ENCODE measurements at regions not wholly inside any gene's neighbourhood (a gene's known extent, or its start where the extent isn't known, plus 50 kb on each side); places are given as distances from the start of the nearest gene placed in this dataset.

DNA sequence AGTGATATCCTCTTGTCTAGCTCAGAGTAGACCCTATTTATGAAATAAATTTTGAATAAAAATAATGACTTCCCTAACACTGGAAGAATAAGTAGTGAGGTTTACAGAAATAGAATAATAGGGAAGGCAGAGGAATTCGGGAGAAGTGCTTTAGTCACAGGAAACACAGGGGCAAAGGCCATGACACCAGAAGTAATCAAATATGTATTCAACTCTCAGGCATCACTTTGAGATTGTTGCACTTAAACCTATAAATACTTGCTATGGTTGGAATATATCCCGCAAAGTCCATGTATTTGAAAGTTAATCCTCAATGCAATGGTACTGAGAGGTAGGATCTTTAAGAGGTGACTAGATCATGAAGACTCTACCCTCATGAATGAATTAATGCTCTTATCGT is 166.8 kb downstream of the YIPF5 start:
- 74 to 87% methylated on average over 3 of the region's 3 CpGs for WGBS, 2 donors (ENCODE audit: low coverage in 1 of 2)
- intact Hi-C loops (cut with DNase I; ENCODE audit: low total_unique reads) = no loop called here
- in situ Hi-C loops (cut with MboI; ENCODE audit: low pct_ligation_motif_present in 1 of 4, low pct_unique_long_range_greater_than_20kb in 1 of 4, low sequenced_read_pairs in 3 of 4) = no loop called here

GRCh38 chr5:144004146-144004545 is 166.3 kb downstream of the YIPF5 start:
- WGBS, 2 donors (ENCODE audit: low coverage in 1 of 2) = 29 to 56% methylated on average over 1 of the region's 1 CpG
- no peak for DNase-seq
- Histone ChIP-seq H3K36me3 (no peaks in the 10 kb centered on the region), H3K27me3 (no peaks in the 10 kb centered on the region), H3K4me3 (no peak overlapping the region), H3K4me1 (no peaks in the 10 kb centered on the region), H3K9me3 (no peaks in the 10 kb centered on the region), H3K27ac (no peak overlapping the region)
- TF ChIP-seq POLR2AphosphoS5 (IDR thresholded peaks at IDR 0.05) = no peak
- no peak for TF ChIP-seq CTCF (IDR thresholded peaks at IDR 0.05)
- no peak for TF ChIP-seq EP300 (IDR thresholded peaks at IDR 0.05; ENCODE audit: low read depth)
- TF ChIP-seq POLR2A (IDR thresholded peaks at IDR 0.05) = no peak
- intact Hi-C loops (cut with DNase I; ENCODE audit: low total_unique reads) = no loop called here
- in situ Hi-C loops (cut with MboI; ENCODE audit: low pct_ligation_motif_present in 1 of 4, low pct_unique_long_range_greater_than_20kb in 1 of 4, low sequenced_read_pairs in 3 of 4) = no loop called here

More for the DNA sequence above, 166.8 kb downstream of the YIPF5 start:
- no peaks in the 10 kb centered on the region for H3K4me1 ChIP-seq
- no peaks in the 10 kb centered on the region for H3K27me3 ChIP-seq
- no peaks in the 10 kb centered on the region for H3K9me3 ChIP-seq
- TF ChIP-seq EP300 (IDR thresholded peaks at IDR 0.05; ENCODE audit: low read depth) (no peak), POLR2A (IDR thresholded peaks at IDR 0.05) (no peak), CTCF (IDR thresholded peaks at IDR 0.05) (no peak), POLR2AphosphoS5 (IDR thresholded peaks at IDR 0.05) (no peak)
- H3K27ac ChIP-seq = no peak overlapping the region
- no peaks in the 10 kb centered on the region for H3K36me3 ChIP-seq
- H3K4me3 ChIP-seq = no peak overlapping the region
- DNase-seq = no peak

DNA sequence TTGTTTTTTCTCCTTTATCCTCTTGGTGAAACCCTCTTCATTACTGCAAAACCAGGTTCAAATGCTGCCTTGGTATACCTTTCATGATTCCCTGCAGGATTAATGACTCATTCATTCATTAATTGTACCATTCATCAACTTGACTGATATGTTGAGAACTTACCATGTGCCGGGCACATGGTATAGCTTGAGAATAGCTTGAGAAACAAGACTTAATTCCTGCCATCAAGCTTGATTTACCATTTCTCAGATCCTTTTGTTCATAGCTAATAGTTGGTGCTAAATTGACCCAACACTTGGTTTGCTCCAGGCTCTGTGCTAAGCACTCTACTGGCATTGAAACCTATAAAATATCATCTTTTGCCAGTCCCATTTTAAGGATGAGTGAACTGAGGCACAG is 165.7 kb downstream of the YIPF5 start:
- TF ChIP-seq POLR2A (IDR thresholded peaks at IDR 0.05) (no peak), EP300 (IDR thresholded peaks at IDR 0.05; ENCODE audit: low read depth) (no peak), POLR2AphosphoS5 (IDR thresholded peaks at IDR 0.05) (no peak), CTCF (IDR thresholded peaks at IDR 0.05) (no peak)
- no peak overlapping the region for H3K27ac ChIP-seq
- WGBS, 2 donors (ENCODE audit: low coverage in 1 of 2) = 87 to 91% methylated on average over 1 of the region's 1 CpG
- no peaks in the 10 kb centered on the region for H3K27me3 ChIP-seq
- H3K9me3 ChIP-seq = peaks cover 0 to under 1% of the 10 kb centered on the region in 2 donors
- no peaks in the 10 kb centered on the region for H3K36me3 ChIP-seq
- no peak overlapping the region for H3K4me3 ChIP-seq
- in situ Hi-C loops (cut with MboI; ENCODE audit: low pct_ligation_motif_present in 1 of 4, low pct_unique_long_range_greater_than_20kb in 1 of 4, low sequenced_read_pairs in 3 of 4) = no loop called here
- intact Hi-C loops (cut with DNase I; ENCODE audit: low total_unique reads) = no loop called here
- no peak for DNase-seq
- H3K4me1 ChIP-seq = no peaks in the 10 kb centered on the region

- no peaks in the 10 kb centered on the region for H3K27me3 ChIP-seq
- H3K4me1 ChIP-seq = no peaks in the 10 kb centered on the region
- H3K9me3 ChIP-seq = peaks cover 7 to 9% of the 10 kb centered on the region in 2 donors
- in situ Hi-C loops (cut with MboI; ENCODE audit: low pct_ligation_motif_present in 1 of 4, low pct_unique_long_range_greater_than_20kb in 1 of 4, low sequenced_read_pairs in 3 of 4) (no loop called here), intact Hi-C loops (cut with DNase I; ENCODE audit: low total_unique reads) (loop anchor here (2.0 kb wide), 1 partner anchor 72 kb away; no protein-coding TSS in a partner anchor)
- TF ChIP-seq EP300 (IDR thresholded peaks at IDR 0.05; ENCODE audit: low read depth) (no peak), POLR2AphosphoS5 (IDR thresholded peaks at IDR 0.05) (no peak), CTCF (IDR thresholded peaks at IDR 0.05) (no peak), POLR2A (IDR thresholded peaks at IDR 0.05) (no peak)
- no peak overlapping the region for H3K27ac ChIP-seq
- H3K4me3 ChIP-seq = no peak overlapping the region
- no peaks in the 10 kb centered on the region for H3K36me3 ChIP-seq
- no peak for DNase-seq
Measured at GRCh38 chr5:144009116-144009515, 161.3 kb downstream of the YIPF5 start.
